GM13977 (cell line): ENCODE measurements at regions not wholly inside any gene's neighbourhood (a gene's known extent, or its start where the extent isn't known, plus 50 kb on each side); places are given as distances from the start of the nearest gene placed in this dataset.

Source experiments
- DNase-seq: peaks from one replicate; pipeline ENCODE4 v3.0.0; 2012; ENCODE audit warnings: low spot score
- CTCF ChIP-seq: IDR thresholded peaks from 2 replicates; pipeline ENCODE4 v1.5.1; 2012; ENCODE audit warnings: mild to moderate bottlenecking, control low read depth; ENCODE audit not compliant: insufficient read depth; ENCODE audit errors: extremely low read depth, missing control alignments
- in situ Hi-C: fragments of 300-500 bp; cut with MboI; formaldehyde crosslinking; loops from one replicate; pipeline ENCODE4 v1.12.0; 2022; ENCODE audit warnings: low sequenced_read_pairs, low pct_unique_long_range_greater_than_20kb, mixed read lengths, inconsistent platforms; ENCODE audit not compliant: unreplicated experiment

GRCh38 chr7:138303230-138304070 lies 156.6 kb upstream of the TRIM24 start:
- in situ Hi-C loops, result no loop called here
- DNase-seq, result no peak
- no peak for TF ChIP-seq CTCF

- DNase-seq, result no peak
- TF ChIP-seq CTCF, result no peak
- in situ Hi-C loops, result no loop called here
These were observed 156.1 kb upstream of the TRIM24 start for GRCh38 chr7:138304071-138304320.

- no peak for TF ChIP-seq CTCF
- no peak for DNase-seq
- in situ Hi-C loops, result no loop called here
These were observed 152.4 kb upstream of the TRIM24 start for GRCh38 chr7:138307633-138308032.

GRCh38 chr7:138308136-138308535 lies 151.9 kb upstream of the TRIM24 start:
- in situ Hi-C loops, result no loop called here
- TF ChIP-seq CTCF, result no peak
- no peak for DNase-seq

- no peak for DNase-seq
- TF ChIP-seq CTCF, result no peak
- in situ Hi-C loops, result no loop called here
These were observed 150.9 kb upstream of the TRIM24 start for GRCh38 chr7:138309186-138309585.

- in situ Hi-C loops, result no loop called here
- DNase-seq, result no peak
- no peak for TF ChIP-seq CTCF
These were observed 146.3 kb upstream of the TRIM24 start for GRCh38 chr7:138313829-138314178.
